AG04450 (cell line): ENCODE measurements at regions not wholly inside any gene's neighbourhood (a gene's known extent, or its start where the extent isn't known, plus 50 kb on each side); places are given as distances from the start of the nearest gene placed in this dataset.
"Not testable (repeated sequence)": the region's sequence is repeated elsewhere in the genome, so short reads cannot be mapped to it uniquely, and the experiment has no call there.

Experiments
- CTCF ChIA-PET: fragments of 300-600, 350-600 bp; formaldehyde crosslinking; extraction: SDS; loops from one replicate; lab custom pipeline; 2022; ENCODE audit warnings: antibody characterized with exemption, inconsistent platforms; lab: Charles Lee
- POLR2A ChIA-PET: fragments of 350-600 bp; formaldehyde crosslinking; extraction: SDS; loops from one replicate; lab custom pipeline; 2021; ENCODE audit warnings: antibody characterized with exemption, inconsistent platforms; lab: Yijun Ruan, JAX
- DNase-seq: peaks from one replicate; pipeline ENCODE4 v3.0.0-alpha.2; 2011; ENCODE audit warnings: low read depth, low spot score
- H3K27ac ChIP-seq: one replicate; pipeline ENCODE4 v1.5.1; 2012; ENCODE audit warnings: low read depth, low read length, control low read depth
- H3K27me3 ChIP-seq: one replicate; pipeline ENCODE4 v1.6.0; 2012; ENCODE audit warnings: low read length; ENCODE audit not compliant: control insufficient read depth, insufficient read depth
- H3K4me3 ChIP-seq: 2 replicates; pipeline ENCODE4 v1.5.1; 2011; ENCODE audit warnings: mild to moderate bottlenecking, low read depth, low read length, control low read depth
- H3K9me3 ChIP-seq: 2 replicates; pipeline ENCODE4 v1.5.1; 2012; ENCODE audit warnings: low read length; ENCODE audit not compliant: control insufficient read depth, insufficient read depth
- TF ChIP-seq, protein P1 (sequence below): IDR thresholded peaks from 2 replicates; pipeline ENCODE4 v1.5.1; 2011; ENCODE audit warnings: low read depth, low read length, control low read depth, inconsistent platforms

DNA sequence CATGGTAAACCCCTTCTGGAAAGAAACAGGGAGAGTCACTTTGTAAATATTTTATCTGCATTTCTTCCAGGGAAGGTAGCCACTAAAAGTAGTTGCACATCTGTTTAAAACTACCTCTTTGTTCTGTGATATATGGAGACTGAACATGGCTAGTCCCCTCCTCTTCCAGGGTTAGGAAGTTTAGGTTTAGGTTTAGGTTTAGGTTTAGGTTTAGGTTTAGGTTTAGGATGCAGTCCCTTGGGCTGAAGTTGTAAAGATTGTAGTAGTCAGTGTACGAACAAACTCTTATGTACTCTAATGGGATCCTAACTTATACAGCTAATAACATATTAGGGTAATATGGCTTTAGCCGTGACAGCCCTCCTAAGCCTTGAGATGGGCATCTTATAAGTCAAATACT, 880.2 kb upstream of the TMEFF2 start:
- CTCF ChIA-PET = no interaction called here
- Histone ChIP-seq H3K27me3 (no peaks in the 10 kb centered on the region), H3K4me3 (no peak overlapping the region), H3K9me3 (peaks cover 22% of the 10 kb centered on the region), H3K27ac (no peak overlapping the region)
- DNase-seq = no peak
- TF ChIP-seq, protein P1, sequence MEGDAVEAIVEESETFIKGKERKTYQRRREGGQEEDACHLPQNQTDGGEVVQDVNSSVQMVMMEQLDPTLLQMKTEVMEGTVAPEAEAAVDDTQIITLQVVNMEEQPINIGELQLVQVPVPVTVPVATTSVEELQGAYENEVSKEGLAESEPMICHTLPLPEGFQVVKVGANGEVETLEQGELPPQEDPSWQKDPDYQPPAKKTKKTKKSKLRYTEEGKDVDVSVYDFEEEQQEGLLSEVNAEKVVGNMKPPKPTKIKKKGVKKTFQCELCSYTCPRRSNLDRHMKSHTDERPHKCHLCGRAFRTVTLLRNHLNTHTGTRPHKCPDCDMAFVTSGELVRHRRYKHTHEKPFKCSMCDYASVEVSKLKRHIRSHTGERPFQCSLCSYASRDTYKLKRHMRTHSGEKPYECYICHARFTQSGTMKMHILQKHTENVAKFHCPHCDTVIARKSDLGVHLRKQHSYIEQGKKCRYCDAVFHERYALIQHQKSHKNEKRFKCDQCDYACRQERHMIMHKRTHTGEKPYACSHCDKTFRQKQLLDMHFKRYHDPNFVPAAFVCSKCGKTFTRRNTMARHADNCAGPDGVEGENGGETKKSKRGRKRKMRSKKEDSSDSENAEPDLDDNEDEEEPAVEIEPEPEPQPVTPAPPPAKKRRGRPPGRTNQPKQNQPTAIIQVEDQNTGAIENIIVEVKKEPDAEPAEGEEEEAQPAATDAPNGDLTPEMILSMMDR = no peak
- POLR2A ChIA-PET = no interaction called here

DNA sequence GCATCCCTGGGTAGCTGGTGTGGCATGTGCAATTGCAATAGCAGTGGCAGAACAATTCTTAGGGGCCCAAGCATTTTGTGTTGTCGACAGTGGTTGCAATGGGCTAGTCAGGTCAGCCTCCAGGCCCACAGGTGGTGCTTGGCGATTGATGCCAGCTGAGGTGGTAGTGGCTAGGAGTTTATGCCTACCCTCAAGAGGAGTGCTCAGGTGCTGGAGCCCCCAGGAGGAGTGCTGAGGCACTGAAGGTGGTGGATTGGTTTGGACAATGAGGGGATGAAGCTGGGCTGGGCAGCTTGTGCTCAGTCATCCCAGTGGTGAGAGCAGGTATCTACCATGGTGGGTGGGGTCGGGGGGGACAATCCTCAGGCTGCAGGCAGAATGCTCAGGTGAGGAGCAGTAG, 877.9 kb upstream of the TMEFF2 start:
- DNase-seq = no peak
- no peak overlapping the region for H3K4me3 ChIP-seq
- ChIA-PET POLR2A (no interaction called here), CTCF (no interaction called here)
- peaks cover 22% of the 10 kb centered on the region for H3K9me3 ChIP-seq
- no peaks in the 10 kb centered on the region for H3K27me3 ChIP-seq
- TF ChIP-seq, protein P1 = no peak
- no peak overlapping the region for H3K27ac ChIP-seq

DNA sequence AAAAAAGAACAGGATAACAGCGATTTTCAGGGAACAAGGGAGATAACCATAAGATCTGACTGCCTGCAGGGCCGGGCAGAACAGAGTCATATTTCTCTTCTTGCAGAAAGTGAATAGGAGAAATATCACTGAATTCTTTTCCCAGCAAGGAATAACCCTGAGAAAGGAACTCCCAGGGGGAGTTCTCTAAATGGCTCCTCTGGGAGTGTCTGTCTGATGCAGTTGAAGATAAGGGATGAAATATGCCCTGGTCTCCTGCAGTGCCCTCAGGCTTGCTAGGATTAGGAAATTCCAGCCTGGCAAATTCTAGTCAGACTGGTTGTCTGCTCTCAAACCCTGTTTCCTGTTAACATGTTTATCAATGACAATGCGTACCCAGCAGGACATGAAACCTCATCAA, 830.8 kb upstream of the TMEFF2 start:
- H3K4me3 ChIP-seq, H3K27ac ChIP-seq, POLR2A ChIA-PET, H3K9me3 ChIP-seq, H3K27me3 ChIP-seq, DNase-seq, CTCF ChIA-PET: not testable (repeated sequence)

DNA sequence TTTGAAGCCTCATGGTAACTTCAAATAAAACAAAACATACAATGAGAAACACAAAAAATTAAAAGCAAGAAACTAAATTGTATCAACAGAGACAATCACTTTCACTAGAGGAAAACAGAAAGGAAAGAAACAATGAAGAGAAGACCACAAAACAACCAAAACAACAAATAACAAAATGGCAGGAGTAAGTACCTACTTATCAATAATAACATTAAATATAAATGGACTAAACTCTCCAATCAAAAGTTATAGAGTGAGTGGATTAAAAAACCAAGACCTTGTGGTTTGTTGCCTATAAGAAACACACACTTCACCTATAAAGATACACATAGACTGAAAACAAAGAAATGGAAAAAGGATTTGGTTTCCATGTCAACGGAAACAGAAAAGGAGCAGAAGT, 830.1 kb upstream of the TMEFF2 start:
- Histone ChIP-seq H3K4me3 (no peak overlapping the region), H3K27me3 (no peaks in the 10 kb centered on the region), H3K9me3 (peaks cover 3% of the 10 kb centered on the region), H3K27ac (no peak overlapping the region)
- CTCF ChIA-PET = no interaction called here
- POLR2A ChIA-PET = no interaction called here
- DNase-seq = no peak
- TF ChIP-seq, protein P1 = no peak

DNA sequence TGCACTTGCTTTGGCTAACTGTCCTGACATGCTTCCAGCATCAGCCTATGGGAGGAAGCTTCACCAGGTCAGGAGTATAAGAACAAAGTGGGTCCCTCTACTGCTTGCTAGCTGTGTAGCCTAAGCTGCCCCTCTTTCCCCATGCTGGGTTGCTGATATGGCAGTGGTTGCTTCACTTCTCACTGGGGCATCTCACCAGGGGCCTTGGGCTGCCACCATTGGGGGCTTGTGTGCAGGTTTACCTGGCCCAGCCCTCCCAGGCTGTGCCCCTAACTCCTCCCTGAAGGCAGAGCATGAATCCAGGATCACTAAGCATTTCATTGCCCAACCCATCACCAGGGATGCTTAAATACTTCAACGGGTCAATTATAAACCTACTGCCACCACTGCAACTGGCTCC, 817.1 kb upstream of the TMEFF2 start:
- no peak for DNase-seq
- POLR2A ChIA-PET = no interaction called here
- Histone ChIP-seq H3K27me3 (no peaks in the 10 kb centered on the region), H3K4me3 (no peak overlapping the region), H3K27ac (no peak overlapping the region), H3K9me3 (peaks cover 11% of the 10 kb centered on the region)
- CTCF ChIA-PET = no interaction called here
- TF ChIP-seq, protein P1 = no peak

DNA sequence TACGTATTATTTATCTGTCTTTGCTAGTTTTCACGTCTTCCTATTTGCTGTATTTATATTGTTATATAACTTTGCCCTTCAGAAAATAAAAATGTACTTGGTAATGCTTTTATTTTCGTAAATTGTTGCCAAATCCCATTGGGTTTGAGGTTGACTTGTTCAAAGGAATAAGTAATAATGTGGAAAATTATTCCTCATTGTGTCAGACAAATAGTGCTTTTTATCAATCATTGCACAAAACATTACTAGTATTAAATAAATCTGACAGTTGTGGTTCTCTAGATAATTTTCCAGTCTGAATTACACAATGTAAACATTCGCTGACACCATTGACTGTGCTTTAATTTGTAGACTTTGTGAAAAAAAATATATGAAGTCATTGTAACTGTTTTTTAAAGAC, 798.3 kb upstream of the TMEFF2 start:
- CTCF ChIA-PET = no interaction called here
- POLR2A ChIA-PET = no interaction called here
- H3K27ac ChIP-seq = no peak overlapping the region

More for the DNA sequence above, 798.3 kb upstream of the TMEFF2 start:
- no peak overlapping the region for H3K4me3 ChIP-seq
- H3K9me3 ChIP-seq = no peaks in the 10 kb centered on the region; the same call in none of the 2 replicates
- no peaks in the 10 kb centered on the region for H3K27me3 ChIP-seq
- no peak for DNase-seq
- TF ChIP-seq, protein P1 = no peak
